ENCODE measurements at regions not wholly inside any gene's neighbourhood (a gene's known extent, or its start where the extent isn't known, plus 50 kb on each side); places are given as distances from the start of the nearest gene placed in this dataset.
"Not testable (repeated sequence)": the region's sequence is repeated elsewhere in the genome, so short reads cannot be mapped to it uniquely, and the experiment has no call there.

- no peaks in the 10 kb centered on the region for H3K36me3 Mint-ChIP-seq
- no peak overlapping the region for H3K27ac Mint-ChIP-seq
- H3K4me1 Mint-ChIP-seq, result no peaks in the 10 kb centered on the region
- H3K27me3 Mint-ChIP-seq, result no peaks in the 10 kb centered on the region
- no peaks in the 10 kb centered on the region for H3K9me3 Mint-ChIP-seq
- H3K4me3 Mint-ChIP-seq, result no peak overlapping the region
These were observed 171.4 kb downstream of the DKK1 start for GRCh38 chr10:52485462-52485861.

- no peaks in the 10 kb centered on the region for H3K27me3 Mint-ChIP-seq
- H3K27ac Mint-ChIP-seq, result no peak overlapping the region
- H3K4me1 Mint-ChIP-seq, result no peaks in the 10 kb centered on the region
- H3K4me3 Mint-ChIP-seq, result no peak overlapping the region
- H3K9me3 Mint-ChIP-seq, result no peaks in the 10 kb centered on the region
- H3K36me3 Mint-ChIP-seq, result no peaks in the 10 kb centered on the region
These were observed 172.9 kb downstream of the DKK1 start for GRCh38 chr10:52486840-52487611.

- Mint-ChIP-seq H3K27ac (no peak overlapping the region), H3K27me3 (no peaks in the 10 kb centered on the region), H3K4me3 (no peak overlapping the region), H3K9me3 (no peaks in the 10 kb centered on the region), H3K4me1 (no peaks in the 10 kb centered on the region), H3K36me3 (no peaks in the 10 kb centered on the region)
These were observed 174.8 kb downstream of the DKK1 start for GRCh38 chr10:52488606-52489485.

- H3K4me3 Mint-ChIP-seq, result no peak overlapping the region
- H3K27me3 Mint-ChIP-seq, result no peaks in the 10 kb centered on the region
- H3K4me1 Mint-ChIP-seq, result no peaks in the 10 kb centered on the region
- H3K27ac Mint-ChIP-seq, result no peak overlapping the region
- H3K9me3 Mint-ChIP-seq, result no peaks in the 10 kb centered on the region
- no peaks in the 10 kb centered on the region for H3K36me3 Mint-ChIP-seq
These were observed 177.3 kb downstream of the DKK1 start for GRCh38 chr10:52491246-52491995.

GRCh38 chr10:52499281-52499680 lies 185.2 kb downstream of the DKK1 start:
- Mint-ChIP-seq H3K27me3 (no peaks in the 10 kb centered on the region), H3K27ac (no peak overlapping the region), H3K36me3 (no peaks in the 10 kb centered on the region), H3K4me3 (no peak overlapping the region), H3K9me3 (peaks cover 19% of the 10 kb centered on the region), H3K4me1 (no peaks in the 10 kb centered on the region)

- peaks cover 23% of the 10 kb centered on the region for H3K9me3 Mint-ChIP-seq
- H3K36me3 Mint-ChIP-seq, result peaks cover 2% of the 10 kb centered on the region
- no peaks in the 10 kb centered on the region for H3K4me1 Mint-ChIP-seq
- H3K4me3 Mint-ChIP-seq, result no peak overlapping the region
- H3K27me3 Mint-ChIP-seq, result no peaks in the 10 kb centered on the region
- no peak overlapping the region for H3K27ac Mint-ChIP-seq
These were observed 186.4 kb downstream of the DKK1 start for GRCh38 chr10:52500476-52500875.

GRCh38 chr10:52502237-52502636 lies 188.2 kb downstream of the DKK1 start:
- Mint-ChIP-seq H3K4me1 (no peaks in the 10 kb centered on the region), H3K27ac (no peak overlapping the region), H3K27me3 (no peaks in the 10 kb centered on the region), H3K36me3 (peaks cover 2% of the 10 kb centered on the region), H3K4me3 (no peak overlapping the region), H3K9me3 (peaks cover 23% of the 10 kb centered on the region)

- not testable (repeated sequence) for H3K27ac Mint-ChIP-seq, H3K4me3 Mint-ChIP-seq, H3K27me3 Mint-ChIP-seq, H3K4me1 Mint-ChIP-seq, H3K36me3 Mint-ChIP-seq
- H3K9me3 Mint-ChIP-seq, result peaks cover 13% of the 10 kb centered on the region
These were observed 191.3 kb downstream of the DKK1 start for GRCh38 chr10:52505341-52505740.

GRCh38 chr10:52514481-52514880 lies 200.4 kb downstream of the DKK1 start:
- Mint-ChIP-seq H3K27ac (no peak overlapping the region), H3K9me3 (peaks cover 13% of the 10 kb centered on the region), H3K27me3 (no peaks in the 10 kb centered on the region), H3K4me1 (no peaks in the 10 kb centered on the region), H3K4me3 (no peak overlapping the region), H3K36me3 (no peaks in the 10 kb centered on the region)

GRCh38 chr10:52517012-52517411 lies 202.9 kb downstream of the DKK1 start:
- Mint-ChIP-seq H3K4me3 (no peak overlapping the region), H3K9me3 (peaks cover 13% of the 10 kb centered on the region), H3K36me3 (no peaks in the 10 kb centered on the region), H3K27ac (no peak overlapping the region), H3K4me1 (no peaks in the 10 kb centered on the region), H3K27me3 (no peaks in the 10 kb centered on the region)

- Mint-ChIP-seq H3K27me3 (no peaks in the 10 kb centered on the region), H3K4me3 (no peak overlapping the region), H3K9me3 (peaks cover 10% of the 10 kb centered on the region), H3K27ac (no peak overlapping the region), H3K36me3 (no peaks in the 10 kb centered on the region), H3K4me1 (no peaks in the 10 kb centered on the region)
These were observed 209.6 kb downstream of the DKK1 start for GRCh38 chr10:52523696-52524095.

GRCh38 chr10:52525761-52526160 lies 211.7 kb downstream of the DKK1 start:
- Mint-ChIP-seq H3K4me3 (no peak overlapping the region), H3K36me3 (no peaks in the 10 kb centered on the region), H3K4me1 (no peaks in the 10 kb centered on the region), H3K27ac (no peak overlapping the region), H3K27me3 (no peaks in the 10 kb centered on the region), H3K9me3 (peaks cover 18% of the 10 kb centered on the region)

GRCh38 chr10:52526251-52526823 lies 212.3 kb downstream of the DKK1 start:
- Mint-ChIP-seq H3K9me3 (peaks cover 18% of the 10 kb centered on the region), H3K4me1 (no peaks in the 10 kb centered on the region), H3K27ac (no peak overlapping the region), H3K4me3 (no peak overlapping the region), H3K27me3 (no peaks in the 10 kb centered on the region), H3K36me3 (no peaks in the 10 kb centered on the region)

- Mint-ChIP-seq H3K9me3 (peaks cover 22% of the 10 kb centered on the region), H3K27me3 (no peaks in the 10 kb centered on the region), H3K4me1 (no peaks in the 10 kb centered on the region)
These were observed 218.7 kb downstream of the DKK1 start for GRCh38 chr10:52532650-52533290.

GRCh38 chr10:52533986-52534385 lies 219.9 kb downstream of the DKK1 start:
- no peaks in the 10 kb centered on the region for H3K36me3 Mint-ChIP-seq
- H3K4me3 Mint-ChIP-seq, result no peak overlapping the region
- no peaks in the 10 kb centered on the region for H3K4me1 Mint-ChIP-seq
- H3K27ac Mint-ChIP-seq, result no peak overlapping the region
- no peaks in the 10 kb centered on the region for H3K27me3 Mint-ChIP-seq
- H3K9me3 Mint-ChIP-seq, result peaks cover 17% of the 10 kb centered on the region

More at GRCh38 chr10:52532650-52533290, 218.7 kb downstream of the DKK1 start:
- H3K36me3 Mint-ChIP-seq, result no peaks in the 10 kb centered on the region
- no peak overlapping the region for H3K27ac Mint-ChIP-seq
- H3K4me3 Mint-ChIP-seq, result no peak overlapping the region
